Activated CD8-positive, alpha-beta T cell treated with anti-CD3 and anti-CD28 coated beads for 36 hours (primary cell): ENCODE measurements at regions not wholly inside any gene's neighbourhood (a gene's known extent, or its start where the extent isn't known, plus 50 kb on each side); places are given as distances from the start of the nearest gene placed in this dataset.

ENCODE experiments used
- ATAC-seq: fragments of 200-7000 bp; cut with Tn5 transposase; one replicate; pipeline ENCODE4 v1.10.0; 2021; ENCODE audit warnings: mild to moderate bottlenecking, moderate library complexity
- CTCF ChIA-PET: fragments of 350-600 bp; sonication (Branson Sonifier 250); formaldehyde crosslinking; loops from one replicate; lab custom pipeline; 2021; ENCODE audit warnings: antibody characterized with exemption; lab: Charles Lee
- POLR2A ChIA-PET: fragments of 350-600 bp; sonication (Branson Sonifier 250); formaldehyde crosslinking; loops from one replicate; lab custom pipeline; 2021; ENCODE audit warnings: antibody characterized with exemption; lab: Charles Lee
- DNase-seq: peaks from one replicate; pipeline ENCODE4 v3.0.0-alpha.2; 2020
- H3K27ac Mint-ChIP-seq: one replicate; pipeline ENCODE4 v1.8.0; 2021; ENCODE audit warnings: mild to moderate bottlenecking, mixed read lengths
- H3K27me3 Mint-ChIP-seq: one replicate; pipeline ENCODE4 v1.8.0; 2021; ENCODE audit warnings: mixed read lengths
- H3K36me3 Mint-ChIP-seq: one replicate; pipeline ENCODE4 v1.8.0; 2021; ENCODE audit warnings: low read depth, mixed read lengths
- H3K4me1 Mint-ChIP-seq: one replicate; pipeline ENCODE4 v1.8.0; 2021; ENCODE audit warnings: low read depth, mixed read lengths
- H3K4me3 Mint-ChIP-seq: one replicate; pipeline ENCODE4 v1.8.0; 2021; ENCODE audit warnings: mild to moderate bottlenecking, moderate library complexity, mixed read lengths
- H3K9me3 Mint-ChIP-seq: one replicate; pipeline ENCODE4 v1.8.0; 2021; ENCODE audit warnings: mixed read lengths
- intact Hi-C: fragments of 100-400 bp; cut with micrococcal nuclease; formaldehyde crosslinking; loops from one replicate; pipeline ENCODE4 v1.10.0; 2022
- TF ChIP-seq, protein P1 (sequence below): fragments of 200-600 bp; IDR thresholded peaks from one replicate; pipeline ENCODE4 v1.8.0; 2022; ENCODE audit warnings: antibody characterized with exemption, mild to moderate bottlenecking

DNA sequence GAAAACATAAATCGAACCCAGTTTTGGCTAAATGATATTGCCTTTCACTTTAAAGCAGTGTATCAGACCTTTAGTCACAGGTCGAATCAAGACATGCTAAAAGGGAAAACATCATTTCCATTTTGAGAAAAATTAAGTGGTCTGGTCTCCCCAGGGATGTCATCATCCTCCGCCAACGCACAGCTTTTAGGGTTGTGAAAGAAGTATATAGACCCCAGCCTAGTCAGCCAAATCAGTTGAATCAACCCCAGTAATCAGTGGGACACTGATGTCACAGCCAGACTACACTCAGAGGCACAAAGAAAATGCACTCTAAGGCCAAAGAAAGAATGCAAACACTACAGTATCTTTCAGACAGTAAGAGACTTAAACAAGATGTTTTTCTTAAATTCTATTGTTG lies 187.4 kb downstream of the ZIC4 start:
- H3K27ac Mint-ChIP-seq = no peak overlapping the region
- H3K4me3 Mint-ChIP-seq = no peak overlapping the region
- intact Hi-C loops = no loop called here
- H3K4me1 Mint-ChIP-seq = no peaks in the 10 kb centered on the region
- ATAC-seq (no peak), DNase-seq (no peak)
- TF ChIP-seq, protein P1, sequence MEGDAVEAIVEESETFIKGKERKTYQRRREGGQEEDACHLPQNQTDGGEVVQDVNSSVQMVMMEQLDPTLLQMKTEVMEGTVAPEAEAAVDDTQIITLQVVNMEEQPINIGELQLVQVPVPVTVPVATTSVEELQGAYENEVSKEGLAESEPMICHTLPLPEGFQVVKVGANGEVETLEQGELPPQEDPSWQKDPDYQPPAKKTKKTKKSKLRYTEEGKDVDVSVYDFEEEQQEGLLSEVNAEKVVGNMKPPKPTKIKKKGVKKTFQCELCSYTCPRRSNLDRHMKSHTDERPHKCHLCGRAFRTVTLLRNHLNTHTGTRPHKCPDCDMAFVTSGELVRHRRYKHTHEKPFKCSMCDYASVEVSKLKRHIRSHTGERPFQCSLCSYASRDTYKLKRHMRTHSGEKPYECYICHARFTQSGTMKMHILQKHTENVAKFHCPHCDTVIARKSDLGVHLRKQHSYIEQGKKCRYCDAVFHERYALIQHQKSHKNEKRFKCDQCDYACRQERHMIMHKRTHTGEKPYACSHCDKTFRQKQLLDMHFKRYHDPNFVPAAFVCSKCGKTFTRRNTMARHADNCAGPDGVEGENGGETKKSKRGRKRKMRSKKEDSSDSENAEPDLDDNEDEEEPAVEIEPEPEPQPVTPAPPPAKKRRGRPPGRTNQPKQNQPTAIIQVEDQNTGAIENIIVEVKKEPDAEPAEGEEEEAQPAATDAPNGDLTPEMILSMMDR = no peak
- no peaks in the 10 kb centered on the region for H3K27me3 Mint-ChIP-seq
- H3K36me3 Mint-ChIP-seq = no peaks in the 10 kb centered on the region
- peaks cover 1% of the 10 kb centered on the region for H3K9me3 Mint-ChIP-seq
- ChIA-PET POLR2A (no interaction called here), CTCF (no interaction called here)

DNA sequence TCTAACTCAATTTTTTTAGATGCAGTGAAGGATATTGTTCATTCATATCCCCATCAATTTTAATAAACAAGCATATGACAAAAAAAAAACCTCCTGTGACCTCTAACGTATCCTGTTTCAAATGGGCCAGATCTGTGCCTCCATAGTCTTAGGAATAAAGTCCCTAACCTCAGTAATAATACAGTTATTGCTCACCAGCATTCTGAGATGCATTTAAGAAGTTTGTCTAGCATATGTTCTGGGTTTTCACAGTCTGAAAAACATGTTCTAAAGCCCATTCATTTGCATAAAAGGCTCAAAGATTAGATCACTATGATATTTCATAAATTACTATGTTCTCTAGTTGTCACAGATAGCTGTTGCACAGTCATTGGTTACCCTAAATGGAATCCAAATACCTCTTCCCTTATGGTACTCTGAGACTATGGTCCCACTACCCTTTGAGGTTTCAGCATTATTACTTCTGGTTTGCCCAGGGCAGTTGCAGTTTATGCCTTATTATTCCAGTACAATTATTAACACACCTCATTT lies 190.1 kb downstream of the ZIC4 start:
- H3K4me1 Mint-ChIP-seq = no peaks in the 10 kb centered on the region
- no peak for ATAC-seq
- TF ChIP-seq, protein P1 = no peak

DNA sequence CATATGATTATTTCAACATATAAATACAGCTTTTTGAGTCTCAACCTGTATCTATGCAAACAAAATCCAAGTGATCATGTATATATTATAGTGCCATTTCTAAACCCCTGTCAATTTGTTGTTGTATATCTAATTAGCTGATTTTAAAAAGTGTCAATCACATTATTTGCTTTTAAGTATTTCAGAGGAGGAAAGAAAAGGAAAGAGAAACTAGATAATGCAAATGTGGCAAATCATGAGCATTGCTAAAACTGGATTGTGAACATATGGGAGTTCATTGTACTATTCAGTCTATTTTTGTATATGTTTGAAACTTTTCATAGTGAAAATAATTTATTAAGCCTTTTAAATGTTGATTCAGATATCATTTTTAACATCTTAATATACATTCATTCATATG lies 190.7 kb downstream of the ZIC4 start:
- CTCF ChIA-PET = no interaction called here

More for the DNA sequence above, 190.1 kb downstream of the ZIC4 start:
- POLR2A ChIA-PET = no interaction called here
- no peaks in the 10 kb centered on the region for H3K36me3 Mint-ChIP-seq
- CTCF ChIA-PET = no interaction called here
- intact Hi-C loops = no loop called here
- H3K27me3 Mint-ChIP-seq = no peaks in the 10 kb centered on the region
- H3K4me3 Mint-ChIP-seq = no peak overlapping the region
- H3K9me3 Mint-ChIP-seq = peaks cover 1% of the 10 kb centered on the region
- DNase-seq = no peak
- no peak overlapping the region for H3K27ac Mint-ChIP-seq

DNA sequence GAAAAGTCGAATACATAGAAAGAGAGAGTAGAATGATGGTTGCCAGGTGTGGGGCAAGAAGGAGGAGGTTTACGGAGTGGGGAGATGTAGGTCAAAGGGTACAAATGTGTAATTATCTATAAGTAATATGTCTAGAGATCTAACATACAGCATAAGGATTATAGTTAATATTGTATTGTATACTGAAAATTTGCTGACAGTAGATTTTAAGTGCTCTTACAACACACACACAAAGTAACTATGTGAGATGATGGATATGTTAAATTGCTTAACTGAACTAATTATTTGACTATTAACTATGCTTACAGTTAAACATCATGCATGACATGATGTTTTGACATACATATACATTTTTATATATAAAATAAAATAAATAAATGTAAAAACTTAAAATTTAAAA lies 192.7 kb downstream of the ZIC4 start:
- ATAC-seq (no peak), DNase-seq (no peak)
- Mint-ChIP-seq H3K4me1 (no peaks in the 10 kb centered on the region), H3K27ac (no peak overlapping the region), H3K36me3 (no peaks in the 10 kb centered on the region), H3K4me3 (no peak overlapping the region), H3K9me3 (peaks cover 3% of the 10 kb centered on the region), H3K27me3 (no peaks in the 10 kb centered on the region)
- ChIA-PET POLR2A (no interaction called here), CTCF (no interaction called here)
- intact Hi-C loops = no loop called here
- TF ChIP-seq, protein P1 = no peak

More for the DNA sequence above, 190.7 kb downstream of the ZIC4 start:
- DNase-seq (no peak), ATAC-seq (no peak)
- TF ChIP-seq, protein P1 = no peak
- H3K4me3 Mint-ChIP-seq = no peak overlapping the region
- intact Hi-C loops = no loop called here
- H3K27me3 Mint-ChIP-seq = no peaks in the 10 kb centered on the region
- no peaks in the 10 kb centered on the region for H3K36me3 Mint-ChIP-seq
- POLR2A ChIA-PET = no interaction called here
- no peaks in the 10 kb centered on the region for H3K4me1 Mint-ChIP-seq
- H3K9me3 Mint-ChIP-seq = peaks cover 3% of the 10 kb centered on the region
- H3K27ac Mint-ChIP-seq = no peak overlapping the region

DNA sequence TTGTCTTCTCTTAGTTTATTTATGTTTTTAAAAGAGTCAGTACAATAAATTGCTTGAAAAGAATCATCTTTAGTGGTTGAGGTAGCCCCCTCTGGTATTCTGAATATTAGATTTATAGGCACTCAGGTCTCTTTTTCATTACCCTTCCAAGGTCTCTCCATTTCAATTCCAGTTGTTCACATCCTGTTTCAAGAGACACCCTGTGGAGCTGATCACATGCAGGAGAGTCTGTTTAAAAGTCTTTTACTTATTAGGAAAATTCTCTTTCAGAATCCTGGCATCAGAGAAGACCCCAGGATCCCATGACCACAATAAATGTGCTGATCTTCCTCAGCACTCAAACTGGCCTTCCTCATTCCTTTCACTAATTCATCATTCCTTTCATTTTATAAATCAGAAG lies 195.7 kb downstream of the ZIC4 start:
- no peak for DNase-seq
- POLR2A ChIA-PET = no interaction called here
- Mint-ChIP-seq H3K4me3 (no peak overlapping the region), H3K9me3 (peaks cover 10% of the 10 kb centered on the region), H3K36me3 (no peaks in the 10 kb centered on the region), H3K27me3 (no peaks in the 10 kb centered on the region), H3K4me1 (no peaks in the 10 kb centered on the region), H3K27ac (no peak overlapping the region)
- TF ChIP-seq, protein P1 = no peak
- ATAC-seq = no peak
- intact Hi-C loops = no loop called here
- CTCF ChIA-PET = no interaction called here
